ENCODE measurements at regions not wholly inside any gene's neighbourhood (a gene's known extent, or its start where the extent isn't known, plus 50 kb on each side); places are given as distances from the start of the nearest gene placed in this dataset.
A peak's percentile ranks its signal among the peaks of the same experiment; 100 is the strongest.
"Not testable (repeated sequence)": the region's sequence is repeated elsewhere in the genome, so short reads cannot be mapped to it uniquely, and the experiment has no call there.

- no peak for DNase-seq
Measured at GRCh38 chr7:110531186-110531585, 559.7 kb upstream of the LRRN3 start.

GRCh38 chr7:110534241-110534931, 556.5 kb upstream of the LRRN3 start:
- peak; percentile 30 for DNase-seq

- no peak for DNase-seq
Measured at GRCh38 chr7:110539216-110539615, 551.7 kb upstream of the LRRN3 start.

- DNase-seq, result no peak
Measured at GRCh38 chr7:110541962-110542361, 549.0 kb upstream of the LRRN3 start.

GRCh38 chr7:110544194-110544593, 546.7 kb upstream of the LRRN3 start:
- no peak for DNase-seq

GRCh38 chr7:110548372-110548771, 542.6 kb upstream of the LRRN3 start:
- no peak for DNase-seq

- DNase-seq, result no peak
Measured at GRCh38 chr7:110557136-110557535, 533.8 kb upstream of the LRRN3 start.

GRCh38 chr7:110563286-110563685, 527.6 kb upstream of the LRRN3 start:
- DNase-seq, result not testable (repeated sequence)

GRCh38 chr7:110564246-110564645, 526.7 kb upstream of the LRRN3 start:
- DNase-seq, result no peak

GRCh38 chr7:110568388-110568787, 522.5 kb upstream of the LRRN3 start:
- DNase-seq, result no peak

- DNase-seq, result no peak
Measured at GRCh38 chr7:110568932-110569331, 522.0 kb upstream of the LRRN3 start.

- DNase-seq, result no peak
Measured at GRCh38 chr7:110569486-110570205, 521.3 kb upstream of the LRRN3 start.

GRCh38 chr7:110573862-110574528, 516.9 kb upstream of the LRRN3 start:
- DNase-seq, result no peak

GRCh38 chr7:110587294-110587693, 503.6 kb upstream of the LRRN3 start:
- no peak for DNase-seq

GRCh38 chr7:110590415-110590814, 500.5 kb upstream of the LRRN3 start:
- no peak for DNase-seq

- no peak for DNase-seq
Measured at GRCh38 chr7:110591341-110591740, 499.6 kb upstream of the LRRN3 start.

- no peak for DNase-seq
Measured at GRCh38 chr7:110592557-110592956, 498.4 kb upstream of the LRRN3 start.

GRCh38 chr7:110593355-110593754, 497.6 kb upstream of the LRRN3 start:
- no peak for DNase-seq

GRCh38 chr7:110595694-110596093, 495.2 kb upstream of the LRRN3 start:
- DNase-seq, result no peak

GRCh38 chr7:110600956-110601355, 490.0 kb upstream of the LRRN3 start:
- DNase-seq, result peak; percentile 85

- DNase-seq, result no peak
Measured at GRCh38 chr7:110601710-110602109, 489.2 kb upstream of the LRRN3 start.

- DNase-seq, result no peak
Measured at GRCh38 chr7:110604206-110604605, 486.7 kb upstream of the LRRN3 start.

- no peak for DNase-seq
Measured at GRCh38 chr7:110604885-110605284, 486.0 kb upstream of the LRRN3 start.
